GM23338 (cell line): ENCODE measurements at regions not wholly inside any gene's neighbourhood (a gene's known extent, or its start where the extent isn't known, plus 50 kb on each side); places are given as distances from the start of the nearest gene placed in this dataset.

Experiments used
- ATAC-seq: fragments of 200-7000 bp; cut with Tn5 transposase; 3 replicates; pipeline ENCODE4 v1.9.1; 2020
- DNase-seq: peaks from one replicate; pipeline ENCODE4 v3.0.0-alpha.2; 2015; ENCODE audit warnings: low spot score
- H2AFZ ChIP-seq: fragments of 200-600 bp; sonication (generic); 2 replicates; pipeline ENCODE4 v1.8.0; 2016; ENCODE audit warnings: antibody characterized with exemption, mild to moderate bottlenecking, moderate library complexity
- H3F3A ChIP-seq: fragments of 200-600 bp; sonication (generic); replicated peaks from 2 replicates; pipeline ENCODE4 v1.8.0; 2017; ENCODE audit warnings: antibody characterized with exemption, mixed run types, low read depth
- H3K27ac ChIP-seq: fragments of 200-600 bp; sonication (generic); 2 replicates; pipeline ENCODE4 v1.6.1; 2016; ENCODE audit warnings: low read depth
- H3K27me3 ChIP-seq: fragments of 200-600 bp; sonication (generic); 2 replicates; pipeline ENCODE4 v1.8.0; 2016; ENCODE audit warnings: mild to moderate bottlenecking, mixed run types, moderate library complexity; ENCODE audit not compliant: insufficient read depth
- H3K36me3 ChIP-seq: fragments of 200-600 bp; sonication (generic); 2 replicates; pipeline ENCODE4 v1.8.0; 2016; ENCODE audit warnings: mild to moderate bottlenecking; ENCODE audit not compliant: insufficient read depth
- H3K4me1 ChIP-seq: fragments of 200-600 bp; sonication (generic); 2 replicates; pipeline ENCODE4 v1.8.0; 2016; ENCODE audit warnings: mild to moderate bottlenecking, moderate library complexity; ENCODE audit not compliant: insufficient read depth
- H3K4me2 ChIP-seq: fragments of 200-600 bp; sonication (generic); 2 replicates; pipeline ENCODE4 v1.7.1; 2017; ENCODE audit warnings: mixed run types
- H3K4me3 ChIP-seq: fragments of 200-600 bp; sonication (generic); 2 replicates; pipeline ENCODE4 v1.6.1; 2016; ENCODE audit warnings: mixed run types
- H3K79me2 ChIP-seq: fragments of 200-600 bp; sonication (generic); replicated peaks from 2 replicates; pipeline ENCODE4 v1.8.0; 2017; ENCODE audit warnings: mild to moderate bottlenecking; ENCODE audit not compliant: insufficient read depth
- H3K9me2 ChIP-seq: fragments of 200-600 bp; sonication (generic); 2 replicates; pipeline ENCODE4 v1.8.0; 2017; ENCODE audit not compliant: insufficient read depth
- H4K20me1 ChIP-seq: fragments of 200-600 bp; sonication (generic); replicated peaks from 2 replicates; pipeline ENCODE4 v1.8.0; 2017; ENCODE audit warnings: mild to moderate bottlenecking; ENCODE audit not compliant: insufficient read depth
- H3K27ac Mint-ChIP-seq: 2 replicates; pipeline ENCODE4 v1.8.0; 2020; ENCODE audit warnings: inconsistent platforms, mild to moderate bottlenecking, moderate library complexity, mixed read lengths
- H3K27me3 Mint-ChIP-seq: 3 replicates; pipeline ENCODE4 v1.8.0; 2022; ENCODE audit warnings: low read depth, mild to moderate bottlenecking, moderate library complexity, mixed read lengths, inconsistent platforms; ENCODE audit not compliant: insufficient read depth, poor library complexity
- H3K36me3 Mint-ChIP-seq: 3 replicates; pipeline ENCODE4 v1.8.0; 2021; ENCODE audit warnings: low read depth, mild to moderate bottlenecking, inconsistent platforms, moderate library complexity, mixed read lengths
- H3K4me1 Mint-ChIP-seq: 3 replicates; pipeline ENCODE4 v1.8.0; 2020; ENCODE audit warnings: mild to moderate bottlenecking, inconsistent platforms, mixed read lengths
- H3K4me3 Mint-ChIP-seq: 3 replicates; pipeline ENCODE4 v1.8.0; 2021; ENCODE audit warnings: moderate library complexity, mild to moderate bottlenecking, inconsistent platforms, mixed read lengths
- H3K9me3 Mint-ChIP-seq: 3 replicates; pipeline ENCODE4 v1.8.0; 2020; ENCODE audit warnings: moderate library complexity, mild to moderate bottlenecking, inconsistent platforms, mixed read lengths
- CREB1 ChIP-seq: fragments of 250-450 bp; sonication (Bioruptor Pico); IDR thresholded peaks from 2 replicates; pipeline ENCODE4 v1.5.0; 2020; ENCODE audit warnings: low read depth, mild to moderate bottlenecking, moderate library complexity
- EZH2 ChIP-seq: fragments of 200-600 bp; sonication (generic); IDR thresholded peaks from one replicate; pipeline ENCODE4 v1.8.0; 2017; ENCODE audit warnings: antibody characterized with exemption, mild to moderate bottlenecking, low read depth; ENCODE audit not compliant: unreplicated experiment
- EZH2phosphoT487 ChIP-seq: fragments of 200-600 bp; sonication (generic); IDR thresholded peaks from one replicate; pipeline ENCODE4 v1.8.1; 2018; ENCODE audit warnings: antibody characterized with exemption; ENCODE audit not compliant: unreplicated experiment
- JUNB ChIP-seq: IDR thresholded peaks from one replicate; pipeline ENCODE4 v1.6.1; 2016; ENCODE audit warnings: antibody characterized with exemption; ENCODE audit not compliant: unreplicated experiment
- NANOG ChIP-seq: IDR thresholded peaks from 2 replicates; pipeline ENCODE4 v1.6.1; 2016; ENCODE audit warnings: antibody characterized with exemption, borderline replicate concordance
- POLR2AphosphoS5 ChIP-seq: IDR thresholded peaks from 2 replicates; pipeline ENCODE4 v1.6.1; 2016; ENCODE audit warnings: antibody characterized with exemption, low read depth
- STAT1 ChIP-seq: IDR thresholded peaks from one replicate; pipeline ENCODE4 v1.6.1; 2016; ENCODE audit warnings: antibody characterized with exemption; ENCODE audit not compliant: unreplicated experiment
- ZNF114 ChIP-seq: fragments of 250-450 bp; sonication (Bioruptor Pico); IDR thresholded peaks from 2 replicates; pipeline ENCODE4 v1.5.0; 2020; ENCODE audit warnings: mild to moderate bottlenecking, moderate library complexity
- ZNF331 ChIP-seq: fragments of 250-450 bp; sonication (Bioruptor Pico); IDR thresholded peaks from 2 replicates; pipeline ENCODE4 v1.5.0; 2020; ENCODE audit warnings: low read depth, mild to moderate bottlenecking, moderate library complexity
- TF ChIP-seq, protein P1 (sequence below): fragments of 250-450 bp; sonication (Bioruptor Pico); IDR thresholded peaks from 2 replicates; pipeline ENCODE4 v1.5.0; 2020; ENCODE audit warnings: mild to moderate bottlenecking, moderate library complexity
- TF ChIP-seq, protein P2 (sequence below): IDR thresholded peaks from 2 replicates; pipeline ENCODE4 v1.6.1; 2016; ENCODE audit warnings: antibody characterized with exemption
- TF ChIP-seq, protein P3 (sequence below), 2 experiments: fragments of 200-600 bp in 1 of 2; sonication (generic) in 1 of 2; conservative IDR thresholded peaks; 2 replicates each; pipeline versions ENCODE4 v1.5.1 to v1.6.1; 2016 to 2017; ENCODE audit warnings: antibody characterized with exemption in 2 of 2, low read depth in 2 of 2, mild to moderate bottlenecking in 2 of 2, moderate library complexity in 1 of 2
- TF ChIP-seq, protein P4 (sequence below): IDR thresholded peaks from one replicate; pipeline ENCODE4 v1.6.1; 2018; ENCODE audit warnings: antibody characterized with exemption; ENCODE audit not compliant: unreplicated experiment

DNA sequence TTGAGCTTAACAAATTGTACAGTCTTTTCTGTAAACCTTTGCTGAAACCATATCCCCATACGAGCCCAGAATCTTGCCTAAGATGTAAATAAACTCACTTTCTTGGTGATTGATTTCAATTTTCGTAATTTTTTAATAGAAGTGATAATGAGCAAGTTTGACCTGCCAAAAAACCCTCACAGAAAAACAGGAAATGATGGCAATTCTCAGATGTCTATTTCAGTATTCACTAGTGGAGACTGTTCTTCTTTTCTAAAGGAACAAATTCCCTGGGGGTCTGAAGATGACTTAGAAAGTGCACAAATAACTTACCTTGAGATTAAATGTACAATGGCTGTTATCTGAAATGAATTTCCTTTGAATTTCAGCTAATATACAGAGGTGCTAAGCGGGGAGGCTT lies 116.5 kb upstream of the CMC1 start:
- Histone ChIP-seq H2AFZ (peak overlapping the region; percentile 44; the same call in 1 of the 2 replicates), H3K4me3 (no peak overlapping the region), H3K36me3 (no peaks in the 10 kb centered on the region), H3K27ac (no peak overlapping the region), H4K20me1 (no peaks in the 10 kb centered on the region), H3K79me2 (no peaks in the 10 kb centered on the region), H3K4me2 (no peak overlapping the region), H3K4me1 (no peaks in the 10 kb centered on the region), H3F3A (no peaks in the 10 kb centered on the region), H3K9me2 (no peaks in the 10 kb centered on the region), H3K27me3 (no peaks in the 10 kb centered on the region)
- Mint-ChIP-seq H3K9me3 (no peaks in the 10 kb centered on the region), H3K4me1 (peaks cover 7% of the 10 kb centered on the region; the same call in 2 of the 3 replicates), H3K27me3 (no peaks in the 10 kb centered on the region), H3K4me3 (no peak overlapping the region), H3K27ac (no peak overlapping the region), H3K36me3 (no peaks in the 10 kb centered on the region)
- TF ChIP-seq POLR2AphosphoS5: no peak
- TF ChIP-seq, protein P1, sequence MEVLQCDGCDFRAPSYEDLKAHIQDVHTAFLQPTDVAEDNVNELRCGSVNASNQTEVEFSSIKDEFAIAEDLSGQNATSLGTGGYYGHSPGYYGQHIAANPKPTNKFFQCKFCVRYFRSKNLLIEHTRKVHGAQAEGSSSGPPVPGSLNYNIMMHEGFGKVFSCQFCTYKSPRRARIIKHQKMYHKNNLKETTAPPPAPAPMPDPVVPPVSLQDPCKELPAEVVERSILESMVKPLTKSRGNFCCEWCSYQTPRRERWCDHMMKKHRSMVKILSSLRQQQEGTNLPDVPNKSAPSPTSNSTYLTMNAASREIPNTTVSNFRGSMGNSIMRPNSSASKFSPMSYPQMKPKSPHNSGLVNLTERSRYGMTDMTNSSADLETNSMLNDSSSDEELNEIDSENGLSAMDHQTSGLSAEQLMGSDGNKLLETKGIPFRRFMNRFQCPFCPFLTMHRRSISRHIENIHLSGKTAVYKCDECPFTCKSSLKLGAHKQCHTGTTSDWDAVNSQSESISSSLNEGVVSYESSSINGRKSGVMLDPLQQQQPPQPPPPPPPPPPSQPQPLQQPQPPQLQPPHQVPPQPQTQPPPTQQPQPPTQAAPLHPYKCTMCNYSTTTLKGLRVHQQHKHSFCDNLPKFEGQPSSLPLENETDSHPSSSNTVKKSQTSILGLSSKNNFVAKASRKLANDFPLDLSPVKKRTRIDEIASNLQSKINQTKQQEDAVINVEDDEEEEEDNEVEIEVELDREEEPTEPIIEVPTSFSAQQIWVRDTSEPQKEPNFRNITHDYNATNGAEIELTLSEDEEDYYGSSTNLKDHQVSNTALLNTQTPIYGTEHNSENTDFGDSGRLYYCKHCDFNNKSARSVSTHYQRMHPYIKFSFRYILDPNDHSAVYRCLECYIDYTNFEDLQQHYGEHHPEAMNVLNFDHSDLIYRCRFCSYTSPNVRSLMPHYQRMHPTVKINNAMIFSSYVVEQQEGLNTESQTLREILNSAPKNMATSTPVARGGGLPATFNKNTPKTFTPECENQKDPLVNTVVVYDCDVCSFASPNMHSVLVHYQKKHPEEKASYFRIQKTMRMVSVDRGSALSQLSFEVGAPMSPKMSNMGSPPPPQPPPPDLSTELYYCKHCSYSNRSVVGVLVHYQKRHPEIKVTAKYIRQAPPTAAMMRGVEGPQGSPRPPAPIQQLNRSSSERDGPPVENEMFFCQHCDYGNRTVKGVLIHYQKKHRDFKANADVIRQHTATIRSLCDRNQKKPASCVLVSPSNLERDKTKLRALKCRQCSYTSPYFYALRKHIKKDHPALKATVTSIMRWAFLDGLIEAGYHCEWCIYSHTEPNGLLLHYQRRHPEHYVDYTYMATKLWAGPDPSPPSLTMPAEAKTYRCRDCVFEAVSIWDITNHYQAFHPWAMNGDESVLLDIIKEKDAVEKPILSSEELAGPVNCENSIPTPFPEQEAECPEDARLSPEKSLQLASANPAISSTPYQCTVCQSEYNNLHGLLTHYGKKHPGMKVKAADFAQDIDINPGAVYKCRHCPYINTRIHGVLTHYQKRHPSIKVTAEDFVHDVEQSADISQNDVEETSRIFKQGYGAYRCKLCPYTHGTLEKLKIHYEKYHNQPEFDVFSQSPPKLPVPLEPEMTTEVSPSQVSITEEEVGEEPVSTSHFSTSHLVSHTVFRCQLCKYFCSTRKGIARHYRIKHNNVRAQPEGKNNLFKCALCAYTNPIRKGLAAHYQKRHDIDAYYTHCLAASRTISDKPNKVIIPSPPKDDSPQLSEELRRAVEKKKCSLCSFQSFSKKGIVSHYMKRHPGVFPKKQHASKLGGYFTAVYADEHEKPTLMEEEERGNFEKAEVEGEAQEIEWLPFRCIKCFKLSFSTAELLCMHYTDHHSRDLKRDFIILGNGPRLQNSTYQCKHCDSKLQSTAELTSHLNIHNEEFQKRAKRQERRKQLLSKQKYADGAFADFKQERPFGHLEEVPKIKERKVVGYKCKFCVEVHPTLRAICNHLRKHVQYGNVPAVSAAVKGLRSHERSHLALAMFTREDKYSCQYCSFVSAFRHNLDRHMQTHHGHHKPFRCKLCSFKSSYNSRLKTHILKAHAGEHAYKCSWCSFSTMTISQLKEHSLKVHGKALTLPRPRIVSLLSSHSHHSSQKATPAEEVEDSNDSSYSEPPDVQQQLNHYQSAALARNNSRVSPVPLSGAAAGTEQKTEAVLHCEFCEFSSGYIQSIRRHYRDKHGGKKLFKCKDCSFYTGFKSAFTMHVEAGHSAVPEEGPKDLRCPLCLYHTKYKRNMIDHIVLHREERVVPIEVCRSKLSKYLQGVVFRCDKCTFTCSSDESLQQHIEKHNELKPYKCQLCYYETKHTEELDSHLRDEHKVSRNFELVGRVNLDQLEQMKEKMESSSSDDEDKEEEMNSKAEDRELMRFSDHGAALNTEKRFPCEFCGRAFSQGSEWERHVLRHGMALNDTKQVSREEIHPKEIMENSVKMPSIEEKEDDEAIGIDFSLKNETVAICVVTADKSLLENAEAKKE (CRISPR knock-in tag): no peak
- TF ChIP-seq, protein P2, sequence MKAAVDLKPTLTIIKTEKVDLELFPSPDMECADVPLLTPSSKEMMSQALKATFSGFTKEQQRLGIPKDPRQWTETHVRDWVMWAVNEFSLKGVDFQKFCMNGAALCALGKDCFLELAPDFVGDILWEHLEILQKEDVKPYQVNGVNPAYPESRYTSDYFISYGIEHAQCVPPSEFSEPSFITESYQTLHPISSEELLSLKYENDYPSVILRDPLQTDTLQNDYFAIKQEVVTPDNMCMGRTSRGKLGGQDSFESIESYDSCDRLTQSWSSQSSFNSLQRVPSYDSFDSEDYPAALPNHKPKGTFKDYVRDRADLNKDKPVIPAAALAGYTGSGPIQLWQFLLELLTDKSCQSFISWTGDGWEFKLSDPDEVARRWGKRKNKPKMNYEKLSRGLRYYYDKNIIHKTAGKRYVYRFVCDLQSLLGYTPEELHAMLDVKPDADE: no peak
- TF ChIP-seq ZNF114 (CRISPR knock-in tag): no peak
- TF ChIP-seq, protein P3, sequence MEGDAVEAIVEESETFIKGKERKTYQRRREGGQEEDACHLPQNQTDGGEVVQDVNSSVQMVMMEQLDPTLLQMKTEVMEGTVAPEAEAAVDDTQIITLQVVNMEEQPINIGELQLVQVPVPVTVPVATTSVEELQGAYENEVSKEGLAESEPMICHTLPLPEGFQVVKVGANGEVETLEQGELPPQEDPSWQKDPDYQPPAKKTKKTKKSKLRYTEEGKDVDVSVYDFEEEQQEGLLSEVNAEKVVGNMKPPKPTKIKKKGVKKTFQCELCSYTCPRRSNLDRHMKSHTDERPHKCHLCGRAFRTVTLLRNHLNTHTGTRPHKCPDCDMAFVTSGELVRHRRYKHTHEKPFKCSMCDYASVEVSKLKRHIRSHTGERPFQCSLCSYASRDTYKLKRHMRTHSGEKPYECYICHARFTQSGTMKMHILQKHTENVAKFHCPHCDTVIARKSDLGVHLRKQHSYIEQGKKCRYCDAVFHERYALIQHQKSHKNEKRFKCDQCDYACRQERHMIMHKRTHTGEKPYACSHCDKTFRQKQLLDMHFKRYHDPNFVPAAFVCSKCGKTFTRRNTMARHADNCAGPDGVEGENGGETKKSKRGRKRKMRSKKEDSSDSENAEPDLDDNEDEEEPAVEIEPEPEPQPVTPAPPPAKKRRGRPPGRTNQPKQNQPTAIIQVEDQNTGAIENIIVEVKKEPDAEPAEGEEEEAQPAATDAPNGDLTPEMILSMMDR (conservative IDR thresholded peaks at IDR 0.05; ENCODE audit: low read depth in 2 of 2): no peak
- TF ChIP-seq EZH2phosphoT487: no peak
- TF ChIP-seq ZNF331 (CRISPR knock-in tag): no peak
- no peak for TF ChIP-seq NANOG
- no peak for TF ChIP-seq CREB1 (CRISPR knock-in tag)
- TF ChIP-seq JUNB: no peak
- no peak for TF ChIP-seq STAT1
- no peak for TF ChIP-seq EZH2
- TF ChIP-seq, protein P4, sequence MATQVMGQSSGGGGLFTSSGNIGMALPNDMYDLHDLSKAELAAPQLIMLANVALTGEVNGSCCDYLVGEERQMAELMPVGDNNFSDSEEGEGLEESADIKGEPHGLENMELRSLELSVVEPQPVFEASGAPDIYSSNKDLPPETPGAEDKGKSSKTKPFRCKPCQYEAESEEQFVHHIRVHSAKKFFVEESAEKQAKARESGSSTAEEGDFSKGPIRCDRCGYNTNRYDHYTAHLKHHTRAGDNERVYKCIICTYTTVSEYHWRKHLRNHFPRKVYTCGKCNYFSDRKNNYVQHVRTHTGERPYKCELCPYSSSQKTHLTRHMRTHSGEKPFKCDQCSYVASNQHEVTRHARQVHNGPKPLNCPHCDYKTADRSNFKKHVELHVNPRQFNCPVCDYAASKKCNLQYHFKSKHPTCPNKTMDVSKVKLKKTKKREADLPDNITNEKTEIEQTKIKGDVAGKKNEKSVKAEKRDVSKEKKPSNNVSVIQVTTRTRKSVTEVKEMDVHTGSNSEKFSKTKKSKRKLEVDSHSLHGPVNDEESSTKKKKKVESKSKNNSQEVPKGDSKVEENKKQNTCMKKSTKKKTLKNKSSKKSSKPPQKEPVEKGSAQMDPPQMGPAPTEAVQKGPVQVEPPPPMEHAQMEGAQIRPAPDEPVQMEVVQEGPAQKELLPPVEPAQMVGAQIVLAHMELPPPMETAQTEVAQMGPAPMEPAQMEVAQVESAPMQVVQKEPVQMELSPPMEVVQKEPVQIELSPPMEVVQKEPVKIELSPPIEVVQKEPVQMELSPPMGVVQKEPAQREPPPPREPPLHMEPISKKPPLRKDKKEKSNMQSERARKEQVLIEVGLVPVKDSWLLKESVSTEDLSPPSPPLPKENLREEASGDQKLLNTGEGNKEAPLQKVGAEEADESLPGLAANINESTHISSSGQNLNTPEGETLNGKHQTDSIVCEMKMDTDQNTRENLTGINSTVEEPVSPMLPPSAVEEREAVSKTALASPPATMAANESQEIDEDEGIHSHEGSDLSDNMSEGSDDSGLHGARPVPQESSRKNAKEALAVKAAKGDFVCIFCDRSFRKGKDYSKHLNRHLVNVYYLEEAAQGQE: no peak
- no peak for ATAC-seq
- no peak for DNase-seq
